VCaP (cell line): ENCODE measurements at regions not wholly inside any gene's neighbourhood (a gene's known extent, or its start where the extent isn't known, plus 50 kb on each side); places are given as distances from the start of the nearest gene placed in this dataset.

Experiments used
- H3K27ac ChIP-seq: fragments of 450-650 bp; 2 replicates; pipeline ENCODE4 v1.5.1; 2017
- CTCF ChIP-seq: fragments of 450-650 bp; conservative IDR thresholded peaks from 2 replicates; pipeline ENCODE4 v1.5.1; 2017; ENCODE audit warnings: mild to moderate bottlenecking, moderate library complexity

GRCh38 chr17:36817483-36818048, 119.7 kb upstream of the LHX1 start:
- H3K27ac ChIP-seq: peak overlapping the region; percentile 55
- TF ChIP-seq CTCF: no peak

GRCh38 chr17:36818134-36818825, 119.0 kb upstream of the LHX1 start:
- H3K27ac ChIP-seq: peak overlapping the region; percentile 55
- no peak for TF ChIP-seq CTCF

DNA sequence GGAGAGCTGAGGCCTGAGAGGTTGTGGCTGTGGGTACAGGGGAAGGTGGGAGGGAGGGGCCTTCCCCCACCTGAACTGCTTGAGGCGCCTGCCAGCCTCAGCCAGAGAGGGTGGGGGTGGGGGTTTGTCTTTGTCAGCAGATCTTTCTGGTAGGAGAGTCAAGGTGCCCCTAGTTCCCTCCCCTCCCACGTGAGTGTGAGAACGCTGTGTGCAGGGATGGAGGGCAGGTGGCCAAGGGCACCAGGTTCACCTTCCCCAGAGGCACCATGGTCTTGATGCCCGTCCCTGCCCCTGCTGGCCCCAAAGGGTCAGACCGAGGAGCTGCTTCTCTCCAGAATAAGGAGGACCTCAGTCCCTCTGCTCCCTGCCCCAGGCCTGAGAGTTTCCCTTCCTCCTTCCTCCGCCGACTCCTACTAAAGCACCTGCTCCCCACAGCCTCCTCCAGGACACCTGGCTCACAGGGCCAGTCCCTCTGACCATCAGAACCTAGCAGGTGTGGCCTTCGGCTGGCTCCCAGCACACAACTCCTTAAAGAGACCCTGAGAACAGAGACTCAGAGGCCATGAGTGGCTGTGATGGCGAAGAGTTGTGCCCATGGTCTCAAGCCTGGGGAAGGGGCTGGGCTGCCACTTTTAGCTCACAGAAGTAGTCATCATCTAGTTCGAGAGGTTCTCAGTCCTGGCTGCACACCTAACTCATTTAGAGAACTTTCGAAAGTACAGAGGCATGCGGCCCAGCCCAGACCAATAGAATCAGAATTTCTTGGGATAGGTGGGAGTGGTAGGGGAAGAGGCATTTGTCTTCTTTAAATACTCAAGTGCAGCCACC, 113.2 kb upstream of the LHX1 start:
- no peak overlapping the region for H3K27ac ChIP-seq
- no peak for TF ChIP-seq CTCF

GRCh38 chr17:36824678-36825101, 112.6 kb upstream of the LHX1 start:
- no peak for TF ChIP-seq CTCF
- H3K27ac ChIP-seq: no peak overlapping the region

- TF ChIP-seq CTCF: no peak
- H3K27ac ChIP-seq: no peak overlapping the region
Measured at GRCh38 chr17:36825113-36825512, 112.2 kb upstream of the LHX1 start.

DNA sequence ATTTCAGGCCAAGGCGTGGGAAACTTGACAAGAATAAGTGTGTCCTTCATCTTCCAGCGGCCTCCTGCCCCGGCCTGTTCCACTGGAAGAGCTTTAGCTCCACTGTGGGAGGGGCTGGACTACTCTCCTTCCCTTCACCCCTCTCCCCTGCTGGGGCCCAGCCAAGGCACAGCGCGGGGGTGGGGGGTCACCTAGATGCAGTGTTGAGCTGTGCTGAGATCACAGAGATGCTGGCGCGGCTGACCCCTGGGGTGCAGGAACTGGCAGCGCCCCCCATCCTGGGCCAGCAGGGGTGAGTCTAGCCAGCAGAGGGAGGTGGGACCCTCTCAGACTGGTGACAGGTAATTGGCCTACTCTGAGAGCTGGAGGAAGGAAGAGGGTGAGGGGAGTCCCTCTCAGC, 111.8 kb upstream of the LHX1 start:
- H3K27ac ChIP-seq: no peak overlapping the region
- no peak for TF ChIP-seq CTCF

DNA sequence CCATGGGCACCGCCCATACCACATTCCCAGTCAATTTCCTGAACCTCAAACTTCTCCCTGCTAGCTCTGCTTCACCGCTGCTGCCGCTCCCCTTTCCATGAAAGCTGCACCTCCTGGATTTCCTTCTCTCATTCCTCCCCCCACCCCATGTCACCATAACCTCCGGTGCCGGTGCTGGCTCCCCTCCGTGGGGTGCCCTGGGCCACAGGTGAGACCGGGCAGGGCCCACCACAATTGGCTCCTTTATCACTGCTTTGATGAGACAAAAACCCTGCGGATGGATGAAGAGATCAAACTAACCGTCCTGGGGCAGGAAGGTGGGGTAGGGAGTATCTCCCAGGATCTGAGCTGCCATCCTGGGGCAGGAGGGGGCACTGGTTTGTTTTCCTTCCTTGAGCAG, 111.3 kb upstream of the LHX1 start:
- H3K27ac ChIP-seq: no peak overlapping the region
- no peak for TF ChIP-seq CTCF
